Embryonic facial prominence (tissue), 1 donor: ENCODE measurements at regions not wholly inside any gene's neighbourhood (a gene's known extent, or its start where the extent isn't known, plus 50 kb on each side); places are given as distances from the start of the nearest gene placed in this dataset.
"Not testable (repeated sequence)": the region's sequence is repeated elsewhere in the genome, so short reads cannot be mapped to it uniquely, and the experiment has no call there.

ENCODE experiments used
- DNase-seq: peaks from one replicate; pipeline ENCODE4 v3.0.0-alpha.2; 2016; ENCODE audit errors: extremely low spot score

DNA sequence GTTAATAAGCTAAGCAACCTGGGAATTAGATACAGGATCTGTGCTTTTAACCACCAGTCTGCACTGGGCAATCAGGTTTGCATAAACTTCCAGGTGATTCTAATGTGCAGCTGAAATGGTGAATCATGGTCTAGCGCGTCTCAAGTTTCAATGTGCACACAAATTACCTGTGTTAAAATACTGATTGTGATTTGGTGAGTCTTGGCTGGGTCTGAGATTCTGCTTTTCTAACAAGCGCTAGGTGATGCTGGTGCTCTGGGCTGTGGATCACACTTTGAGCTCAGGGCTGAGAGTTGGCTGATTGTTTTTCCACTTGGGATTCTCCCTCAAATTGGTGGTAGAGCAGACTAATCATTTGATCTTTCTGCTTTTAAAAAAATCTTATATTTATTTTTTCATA, 124.8 kb downstream of the C12orf75 start:
- DNase-seq = no peak

DNA sequence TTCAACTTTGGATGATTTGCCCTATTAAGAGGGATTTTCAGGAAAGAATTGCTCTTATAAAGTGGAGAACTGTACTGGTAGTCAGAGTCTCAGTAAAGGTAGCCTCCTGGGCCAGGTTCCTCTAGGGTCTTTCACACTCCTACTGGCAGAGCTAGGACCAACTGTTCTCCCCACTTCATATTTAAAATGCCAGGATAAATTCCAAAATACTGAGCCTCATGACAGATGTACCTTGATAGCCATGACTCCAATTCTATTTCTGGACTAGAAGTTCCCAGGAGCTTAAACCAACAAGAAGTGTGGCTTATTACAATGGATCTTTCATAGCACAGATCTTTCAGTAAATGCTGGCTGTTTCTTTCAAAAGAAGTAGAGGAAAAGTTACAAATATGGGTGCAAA, 126.5 kb downstream of the C12orf75 start:
- no peak for DNase-seq

DNA sequence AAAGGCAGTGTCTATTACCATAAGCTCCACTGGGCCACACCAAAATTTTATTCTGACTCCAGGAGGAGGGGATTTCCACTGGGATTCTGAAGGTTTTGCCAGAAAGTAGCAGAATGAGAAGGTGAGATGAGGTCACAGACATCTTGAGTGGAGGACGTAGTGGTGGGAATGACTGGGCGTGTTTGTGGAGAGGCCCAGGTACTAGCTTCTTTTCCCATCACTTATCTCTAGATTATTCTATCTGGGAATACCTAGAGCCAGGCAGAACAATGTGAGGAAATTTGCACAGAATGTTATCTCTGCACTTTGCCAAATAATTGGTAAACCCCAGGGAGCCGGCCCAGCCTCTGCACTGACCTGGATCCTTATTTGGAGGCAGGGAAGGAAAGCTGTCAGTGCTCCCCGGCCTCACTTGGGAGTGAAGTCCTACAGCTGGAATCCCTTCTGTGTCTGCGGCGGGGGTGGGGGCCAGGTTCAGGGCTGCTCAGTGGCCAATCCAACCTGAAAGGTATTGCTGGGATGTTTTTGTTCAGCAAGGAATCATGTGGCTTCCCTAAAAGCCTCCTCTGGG, 129.4 kb downstream of the C12orf75 start:
- DNase-seq = no peak

DNA sequence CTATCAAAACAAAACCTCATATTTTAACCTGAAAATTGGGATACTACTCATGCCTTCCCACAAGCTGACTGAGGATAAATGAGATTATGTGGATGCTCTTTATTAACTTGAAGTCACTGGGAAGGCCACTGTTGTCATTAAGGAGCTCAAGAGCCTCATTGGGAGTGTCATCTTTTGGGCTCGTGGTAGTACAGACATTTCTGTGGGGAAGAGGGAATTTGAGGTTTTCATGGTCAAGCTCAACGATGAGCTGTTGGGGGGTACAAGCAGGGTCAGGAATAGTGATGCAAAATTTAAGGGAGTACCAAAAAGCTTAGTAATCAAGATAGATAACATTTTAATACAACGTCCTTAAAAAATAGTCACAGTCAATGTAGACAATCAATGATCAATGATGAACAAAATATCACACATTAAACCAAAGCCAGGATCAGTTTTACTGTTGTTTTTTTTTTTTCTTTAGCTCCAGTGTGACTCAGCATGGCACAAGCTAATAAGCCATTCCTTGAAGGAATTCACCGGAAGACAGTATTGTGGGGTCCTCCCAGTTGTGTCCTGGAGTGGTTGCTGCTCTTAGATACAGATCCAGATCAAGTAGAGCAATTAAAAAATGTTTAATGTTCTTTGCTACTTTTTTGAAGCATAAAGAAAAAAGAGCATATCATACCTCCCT, 130.9 kb downstream of the C12orf75 start:
- no peak for DNase-seq

DNA sequence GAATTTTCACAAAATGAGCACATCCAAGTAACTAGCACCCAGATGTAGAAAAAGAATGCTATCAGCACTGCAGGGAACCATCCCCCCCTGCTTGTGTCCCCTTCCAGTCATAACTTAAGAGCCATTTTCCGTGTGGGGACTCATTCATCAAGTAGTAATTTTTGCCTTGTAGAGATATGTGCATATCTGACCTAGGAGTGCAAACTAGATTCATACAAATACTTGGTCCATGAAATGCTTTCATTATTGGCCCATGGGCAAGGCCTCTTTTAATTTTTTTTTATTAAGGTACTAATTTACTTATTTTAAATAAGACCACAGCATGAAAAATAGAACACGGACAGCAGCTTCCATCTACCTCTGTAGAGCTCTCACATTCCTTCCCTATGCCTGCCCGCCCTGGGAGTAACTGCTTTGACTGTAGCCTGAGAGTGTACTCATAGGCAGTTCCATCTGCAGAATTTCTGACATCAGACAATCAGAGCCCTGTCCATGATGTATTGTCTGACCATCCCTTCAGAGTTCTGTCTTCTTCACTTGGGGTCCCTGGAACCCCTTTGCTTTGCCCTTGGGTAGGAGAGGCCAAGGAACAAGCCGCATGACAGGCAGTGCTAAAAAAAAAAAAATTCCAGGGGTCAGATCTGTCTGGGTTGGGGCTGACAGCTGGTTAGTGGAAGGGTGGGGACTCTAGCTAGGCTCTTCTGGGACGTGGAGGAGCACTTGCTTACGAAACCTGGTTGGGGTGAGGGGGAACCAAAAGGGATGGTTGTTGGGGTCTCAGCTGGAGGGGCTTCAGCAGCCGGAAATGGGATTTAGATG, 131.7 kb downstream of the C12orf75 start:
- no peak for DNase-seq

DNA sequence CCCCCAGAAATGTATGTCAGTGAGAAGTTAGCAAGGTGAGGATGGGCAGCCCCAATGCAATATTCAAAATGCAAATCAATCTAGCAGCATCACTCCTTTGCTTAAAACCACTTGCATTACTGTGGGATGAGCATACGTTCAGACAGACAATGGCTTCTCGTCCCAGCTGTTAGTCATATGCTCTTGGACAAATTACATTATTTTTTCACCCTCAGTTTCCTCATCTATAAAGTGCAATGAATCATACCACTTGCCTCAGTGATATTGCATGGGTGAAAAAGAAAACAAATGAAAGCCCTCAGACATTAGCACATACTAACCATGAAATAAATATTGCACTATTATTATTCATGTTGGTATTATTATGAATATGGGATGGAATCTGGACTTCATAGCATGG, 132.3 kb downstream of the C12orf75 start:
- DNase-seq = no peak

DNA sequence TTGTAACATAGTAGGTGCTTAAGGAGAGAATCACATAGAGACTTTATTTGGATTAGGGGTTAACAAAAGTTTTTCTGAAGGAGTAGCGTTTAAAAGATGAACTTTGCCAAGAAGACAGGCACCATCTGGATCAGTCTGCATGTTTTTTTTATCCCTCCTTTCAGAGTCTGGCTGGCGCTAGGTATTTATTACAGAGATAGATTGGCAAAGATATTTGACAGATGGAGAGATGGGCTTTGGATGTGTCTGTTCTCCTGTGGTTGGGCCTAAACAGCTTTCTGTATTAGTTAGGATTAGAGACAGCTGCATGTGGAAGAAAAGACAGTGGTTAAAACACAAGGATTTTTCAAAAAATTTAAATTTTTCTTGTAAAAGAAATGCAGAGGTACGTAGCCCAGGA, 133.9 kb downstream of the C12orf75 start:
- DNase-seq = no peak

DNA sequence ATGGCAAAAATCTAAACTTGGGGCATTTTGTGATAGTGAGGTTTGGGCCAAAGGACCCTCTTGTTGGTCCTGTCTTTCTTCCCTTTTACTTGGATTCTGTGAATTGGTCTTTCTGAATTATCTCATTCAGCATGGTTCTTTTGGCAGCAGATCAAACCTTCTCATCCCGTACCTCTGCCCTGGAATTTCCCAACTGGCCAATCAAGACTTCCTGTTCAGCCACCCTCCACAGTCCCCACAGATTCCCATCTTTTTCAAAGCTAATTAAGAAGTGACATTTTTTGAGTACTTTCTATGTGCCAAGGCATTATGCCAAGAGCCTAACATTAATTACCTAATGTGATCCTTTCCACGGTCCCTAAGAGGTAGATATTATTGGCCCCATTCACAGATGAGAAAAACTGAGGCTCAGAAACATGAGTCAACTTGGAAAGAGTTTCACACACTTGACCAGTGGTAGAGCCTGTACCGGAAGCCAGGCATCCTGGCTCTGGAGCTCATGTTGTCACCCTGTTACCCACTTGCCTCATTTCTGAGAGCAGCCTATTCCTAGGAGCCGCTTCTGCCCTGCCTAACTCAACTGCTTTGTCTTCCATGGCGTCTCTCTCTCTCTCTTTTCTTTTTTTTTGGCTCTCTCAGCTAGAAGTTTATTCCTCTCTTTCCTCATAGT, 135.9 kb downstream of the C12orf75 start:
- DNase-seq = no peak

DNA sequence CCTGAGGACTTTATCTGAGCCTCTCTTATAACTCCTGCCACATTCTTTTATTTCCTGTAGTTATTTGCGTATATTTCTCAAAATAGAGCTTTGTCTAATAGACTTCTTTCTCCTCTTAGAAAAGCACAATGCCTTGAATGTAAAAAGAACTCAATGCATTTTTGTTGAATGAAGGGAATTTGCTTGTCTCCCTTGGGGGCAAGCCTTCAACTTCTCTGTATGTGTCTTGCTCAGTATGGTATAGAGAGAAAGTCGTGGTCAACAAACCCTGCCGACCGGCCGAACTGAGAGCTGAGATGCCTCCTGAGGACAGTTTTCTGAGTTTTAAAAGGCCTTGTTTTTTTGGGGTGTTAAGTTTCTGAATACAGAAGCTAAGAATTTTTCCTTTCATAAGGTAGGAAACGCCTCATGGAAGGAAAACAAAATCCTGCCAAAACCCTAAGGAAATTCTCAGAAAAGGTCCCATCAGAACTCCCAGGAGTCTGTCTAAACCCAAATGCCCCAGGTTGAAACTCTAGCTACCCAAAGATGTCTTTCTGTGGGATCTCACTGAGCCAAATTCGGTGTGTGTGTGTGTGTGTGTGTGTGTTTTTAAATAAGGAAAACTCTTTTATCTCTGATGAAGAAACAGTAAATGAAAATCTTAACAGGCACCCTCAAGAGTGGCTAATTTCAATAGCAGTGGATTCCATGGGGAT, 136.6 kb downstream of the C12orf75 start:
- DNase-seq = no peak

DNA sequence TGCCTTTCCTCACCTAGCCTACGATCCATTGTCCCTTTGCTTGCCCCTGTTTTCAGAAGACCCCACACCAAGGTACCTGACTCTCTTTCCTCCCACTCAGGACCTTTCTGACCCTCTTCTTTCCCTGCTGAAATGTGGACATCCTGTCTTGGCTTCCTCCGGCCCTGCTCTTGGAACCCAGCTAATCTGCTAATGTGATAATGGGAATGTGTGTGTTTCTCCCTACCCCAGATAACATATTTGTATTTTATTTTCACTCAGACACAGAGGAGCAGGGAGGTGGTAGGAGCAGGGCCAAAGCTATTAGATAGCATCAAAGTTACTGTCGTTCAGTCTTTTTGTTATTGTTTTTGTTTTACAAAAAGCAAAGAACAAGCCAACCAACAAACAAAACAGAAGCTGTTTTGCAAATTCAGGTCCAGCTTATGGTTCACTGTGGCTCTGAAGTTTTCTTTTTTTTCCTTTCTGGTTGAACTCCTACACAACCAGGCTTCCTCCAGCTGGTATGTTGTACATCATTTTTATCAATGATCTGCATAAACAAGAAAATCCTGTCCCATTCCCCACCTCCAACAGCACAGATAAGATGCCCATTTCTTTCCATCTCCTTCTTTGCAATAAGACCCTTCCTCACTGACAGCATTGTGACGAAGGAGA, 137.3 kb downstream of the C12orf75 start:
- no peak for DNase-seq

DNA sequence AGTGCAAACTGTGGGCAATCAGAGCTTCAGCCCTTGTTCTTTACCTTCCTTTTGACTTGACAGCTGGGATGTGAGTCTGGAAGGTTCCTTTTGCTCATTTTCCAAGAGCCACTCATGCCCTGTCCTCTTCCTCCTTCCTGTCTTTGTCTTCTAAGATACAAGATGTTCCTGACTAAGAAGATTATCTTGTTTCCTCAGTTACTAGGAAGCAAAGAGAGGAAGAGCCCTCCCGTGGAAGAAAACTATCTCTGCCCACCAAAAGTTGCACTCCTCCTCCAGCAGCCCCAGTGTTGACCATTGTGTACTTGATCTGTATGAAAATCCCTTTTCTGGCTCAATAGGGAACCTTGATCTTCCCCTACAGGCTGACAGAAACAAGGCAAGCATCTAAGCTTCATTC, 138.0 kb downstream of the C12orf75 start:
- DNase-seq = no peak

DNA sequence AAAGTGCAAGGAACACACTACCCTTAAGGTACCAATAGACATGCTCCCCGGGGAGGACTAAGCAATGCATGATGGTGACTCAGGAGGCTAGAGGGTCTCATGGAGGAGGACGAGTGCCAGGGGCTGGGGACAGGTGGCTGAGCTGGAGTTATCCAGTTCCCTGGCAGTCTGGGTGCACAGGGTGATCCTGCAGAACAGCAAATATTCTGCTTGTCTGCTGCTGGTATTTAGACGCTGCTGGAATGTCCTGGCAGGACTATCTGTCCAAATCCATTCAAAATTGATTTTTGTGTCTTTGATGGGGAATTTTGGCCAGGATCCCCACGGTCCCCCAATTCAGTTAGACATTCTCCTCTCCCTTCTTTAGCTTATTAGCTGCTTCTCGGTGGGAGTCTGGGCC, 138.7 kb downstream of the C12orf75 start:
- DNase-seq = no peak

DNA sequence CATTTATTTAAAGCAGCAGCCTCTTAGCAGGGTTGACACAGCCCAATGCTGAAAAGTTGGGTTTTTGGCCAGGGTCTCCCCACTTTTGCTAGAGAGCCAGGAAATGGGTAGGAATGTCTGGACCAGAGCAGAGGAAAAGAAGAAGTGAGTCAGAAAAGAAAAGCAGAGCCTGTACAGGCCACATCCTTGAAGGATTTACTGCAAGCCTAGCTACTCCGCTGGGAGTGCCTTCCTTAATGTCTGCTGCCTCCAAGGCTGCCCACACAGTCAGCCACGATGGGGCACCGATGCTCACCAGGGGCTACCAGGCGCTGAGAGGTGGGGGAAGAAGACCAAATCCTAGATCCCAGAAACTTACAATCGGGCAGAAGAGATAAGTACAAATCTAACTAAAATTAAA, 139.2 kb downstream of the C12orf75 start:
- DNase-seq = no peak

DNA sequence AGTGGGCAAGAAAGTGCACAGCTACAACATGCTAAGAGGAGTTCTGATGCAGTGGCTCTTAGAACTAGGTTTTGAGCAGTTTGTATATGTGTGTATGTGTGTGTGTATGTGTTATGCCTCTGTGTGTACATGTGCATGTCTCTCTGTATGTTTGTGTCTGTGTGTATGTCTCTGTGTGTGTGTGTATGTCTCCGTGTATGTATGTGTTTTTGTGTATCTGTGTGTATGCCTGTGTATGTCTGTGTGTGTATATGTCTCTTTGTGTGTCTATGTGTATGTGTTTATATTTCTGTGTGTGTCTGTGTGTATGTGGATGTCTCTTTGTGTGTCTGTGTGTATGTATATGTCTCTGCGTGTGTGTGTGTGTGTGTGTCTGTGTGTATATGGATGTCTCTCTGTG, 139.6 kb downstream of the C12orf75 start:
- DNase-seq = no peak

DNA sequence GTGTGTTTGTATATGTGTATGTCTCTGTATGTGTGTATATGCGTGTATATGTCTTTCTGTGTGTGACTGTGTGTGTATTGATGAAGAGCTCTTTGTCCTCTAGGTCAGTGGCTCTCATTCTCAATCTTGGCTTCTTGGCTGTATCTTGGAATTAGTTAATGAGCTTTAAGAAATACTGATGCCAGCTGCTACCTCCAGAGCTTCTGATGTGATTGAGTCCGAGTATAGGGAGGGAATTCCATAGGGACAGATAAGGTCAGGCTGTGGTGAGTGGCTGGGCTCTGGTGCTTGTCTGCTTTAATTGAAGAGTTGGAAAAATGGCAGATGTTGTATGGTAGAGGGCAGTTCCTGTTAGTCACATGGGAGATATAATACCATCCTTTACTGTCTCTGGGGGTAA, 140.1 kb downstream of the C12orf75 start:
- no peak for DNase-seq

DNA sequence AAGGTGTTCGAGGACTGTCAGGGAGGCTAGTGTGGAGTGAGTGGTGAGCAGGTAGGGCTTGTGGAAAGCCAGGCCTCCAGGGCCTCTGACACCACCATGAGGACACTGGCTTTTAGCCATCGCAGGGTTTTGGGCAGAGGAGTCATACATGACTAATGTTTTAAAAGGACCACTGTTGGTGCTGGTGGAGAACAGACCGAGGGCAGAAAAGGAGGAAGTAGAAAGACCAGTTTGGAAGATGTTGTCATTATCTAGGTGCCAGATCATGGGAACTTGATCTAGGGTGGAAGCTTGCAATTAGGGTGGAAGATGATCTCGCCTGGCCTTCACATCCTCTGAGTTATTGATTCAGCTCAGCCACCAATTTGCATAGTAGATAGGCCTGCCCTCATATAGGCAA, 144.2 kb downstream of the C12orf75 start:
- no peak for DNase-seq

DNA sequence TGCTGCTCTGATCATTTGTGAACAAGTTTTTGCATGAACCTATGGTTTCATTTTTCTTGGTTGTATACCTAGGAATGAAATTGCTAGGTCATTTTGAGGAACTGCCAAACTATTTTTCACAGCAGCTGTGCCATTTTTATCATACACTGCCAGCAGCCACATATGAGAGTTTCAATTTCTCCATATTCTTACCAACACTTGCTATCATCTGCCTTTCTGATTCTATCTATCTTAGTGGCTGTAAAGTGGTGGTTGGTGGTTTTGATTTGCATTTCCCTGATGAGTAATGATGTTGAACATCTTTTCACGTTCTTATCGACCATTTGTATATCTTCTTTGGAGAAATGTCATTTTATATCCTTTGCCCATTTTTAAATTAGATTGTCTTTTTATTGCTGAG, 146.1 kb downstream of the C12orf75 start:
- DNase-seq = no peak

DNA sequence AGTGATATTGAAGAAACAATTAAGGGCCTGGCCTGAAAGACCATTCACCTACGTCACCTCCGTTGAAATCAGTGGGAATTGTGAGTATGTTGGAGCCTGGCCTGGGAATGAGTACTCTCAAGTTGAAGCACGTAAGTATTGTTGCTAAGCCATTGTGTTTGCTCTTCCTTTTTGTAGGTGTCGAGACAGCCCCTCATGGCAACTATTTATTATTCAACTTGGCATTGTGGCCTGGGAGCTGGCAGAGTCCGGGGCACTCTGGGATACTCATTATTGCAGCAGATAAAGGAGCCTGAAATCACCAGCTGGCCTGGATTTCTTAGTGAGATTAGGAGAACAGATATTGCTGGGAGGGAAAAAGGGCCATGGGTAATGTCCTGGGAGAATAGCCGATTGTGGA, 147.4 kb downstream of the C12orf75 start:
- DNase-seq = no peak

DNA sequence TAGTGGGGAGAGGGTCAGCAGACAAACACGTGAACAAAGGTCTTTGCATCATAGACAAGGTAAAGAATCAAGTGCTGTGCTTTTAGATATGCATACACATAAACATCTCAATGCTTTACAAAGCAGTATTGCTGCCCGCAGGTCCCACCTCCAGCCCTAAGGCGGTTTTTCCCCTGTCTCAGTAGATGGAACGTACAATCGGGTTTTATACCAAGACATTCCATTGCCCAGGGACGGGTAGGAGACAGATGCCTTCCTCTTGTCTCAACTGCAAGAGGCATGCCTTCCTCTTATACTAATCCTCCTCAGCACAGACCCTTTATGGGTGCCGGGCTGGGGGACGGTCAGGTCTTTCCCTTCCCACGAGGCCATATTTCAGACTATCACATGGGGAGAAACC, 148.3 kb downstream of the C12orf75 start:
- not testable (repeated sequence) for DNase-seq

DNA sequence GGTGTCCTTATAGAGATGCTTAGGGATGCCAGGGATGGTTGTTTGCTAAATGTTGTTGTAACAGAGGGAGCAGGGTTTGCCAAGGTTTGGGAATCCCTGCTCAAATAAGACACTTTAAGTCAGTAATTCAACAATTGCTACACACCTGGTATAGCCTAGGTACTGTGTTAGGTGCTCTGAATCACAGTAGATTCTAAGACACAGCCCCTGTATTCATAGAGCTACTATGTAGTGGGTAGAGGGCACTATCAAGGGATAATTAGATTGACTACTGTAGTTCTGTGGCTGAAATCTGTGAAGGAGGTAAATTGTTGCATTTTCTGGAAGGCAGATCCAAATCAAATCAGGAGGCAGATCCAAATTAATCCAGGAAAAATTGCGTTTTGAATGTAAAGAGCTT, 149.2 kb downstream of the C12orf75 start:
- DNase-seq = no peak

DNA sequence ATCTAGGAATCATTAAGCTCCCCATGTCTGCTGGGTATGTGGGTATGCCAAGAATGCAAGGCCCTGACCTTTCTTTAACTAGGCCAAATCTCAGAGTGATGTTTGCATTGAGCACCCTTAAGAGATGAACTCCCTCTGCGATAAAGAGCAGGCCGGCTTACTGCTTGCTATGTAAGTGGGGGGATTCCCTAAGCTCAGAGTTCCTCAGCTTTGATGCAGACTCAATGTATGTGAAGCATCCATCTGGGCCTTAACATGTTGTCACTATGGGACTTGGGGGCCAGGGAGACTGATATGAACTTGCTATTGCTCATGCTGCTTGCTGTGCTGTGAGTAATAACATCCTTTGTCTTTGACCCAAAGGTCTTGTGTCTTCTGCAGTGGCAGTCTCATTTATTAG, 149.7 kb downstream of the C12orf75 start:
- DNase-seq = no peak
